ENCODE measurements at regions not wholly inside any gene's neighbourhood (a gene's known extent, or its start where the extent isn't known, plus 50 kb on each side); places are given as distances from the start of the nearest gene placed in this dataset.

DNA sequence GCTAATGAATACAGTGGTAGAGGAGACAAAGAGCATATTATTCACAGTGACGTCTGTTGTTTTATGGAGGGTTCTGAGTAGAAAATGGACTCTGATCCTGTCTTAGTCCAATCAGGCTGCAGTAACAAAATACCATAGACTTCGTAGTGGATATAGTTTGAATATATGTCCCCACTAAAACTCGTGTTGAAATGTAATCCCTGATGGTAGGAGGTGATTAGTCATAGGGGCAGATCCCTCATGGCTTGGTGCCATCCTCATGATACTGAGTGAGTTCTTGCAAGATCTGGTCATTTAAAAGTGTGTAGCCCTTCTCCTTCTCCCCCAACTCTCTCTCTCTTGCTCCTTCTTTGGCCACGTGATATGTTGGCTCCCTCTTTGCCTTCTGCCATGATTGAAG, 82.5 kb downstream of the CD83 start:
- TF ChIP-seq EZH2phosphoT487 (IDR thresholded peaks at IDR 0.05; ENCODE audit: low read length), result no peak
- TF ChIP-seq, protein P1, sequence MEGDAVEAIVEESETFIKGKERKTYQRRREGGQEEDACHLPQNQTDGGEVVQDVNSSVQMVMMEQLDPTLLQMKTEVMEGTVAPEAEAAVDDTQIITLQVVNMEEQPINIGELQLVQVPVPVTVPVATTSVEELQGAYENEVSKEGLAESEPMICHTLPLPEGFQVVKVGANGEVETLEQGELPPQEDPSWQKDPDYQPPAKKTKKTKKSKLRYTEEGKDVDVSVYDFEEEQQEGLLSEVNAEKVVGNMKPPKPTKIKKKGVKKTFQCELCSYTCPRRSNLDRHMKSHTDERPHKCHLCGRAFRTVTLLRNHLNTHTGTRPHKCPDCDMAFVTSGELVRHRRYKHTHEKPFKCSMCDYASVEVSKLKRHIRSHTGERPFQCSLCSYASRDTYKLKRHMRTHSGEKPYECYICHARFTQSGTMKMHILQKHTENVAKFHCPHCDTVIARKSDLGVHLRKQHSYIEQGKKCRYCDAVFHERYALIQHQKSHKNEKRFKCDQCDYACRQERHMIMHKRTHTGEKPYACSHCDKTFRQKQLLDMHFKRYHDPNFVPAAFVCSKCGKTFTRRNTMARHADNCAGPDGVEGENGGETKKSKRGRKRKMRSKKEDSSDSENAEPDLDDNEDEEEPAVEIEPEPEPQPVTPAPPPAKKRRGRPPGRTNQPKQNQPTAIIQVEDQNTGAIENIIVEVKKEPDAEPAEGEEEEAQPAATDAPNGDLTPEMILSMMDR (IDR thresholded peaks at IDR 0.05; ENCODE audit: low read length), result no peak

Measured in MM.1S (cell line).